K562 (cell line): ENCODE measurements at regions not wholly inside any gene's neighbourhood (a gene's known extent, or its start where the extent isn't known, plus 50 kb on each side); places are given as distances from the start of the nearest gene placed in this dataset.

Source experiments
- CBX8 ChIP-seq: fragments of 200-600 bp; sonication (generic); IDR thresholded peaks from 2 replicates; pipeline ENCODE4 v1.6.1; 2012; ENCODE audit warnings: borderline replicate concordance, mixed run types, low read depth, mild to moderate bottlenecking, moderate library complexity, mixed read lengths, low read length, control low read depth, inconsistent platforms; ENCODE audit not compliant: poor library complexity, severe bottlenecking; ENCODE audit errors: extremely low read depth
- MBD1 ChIP-seq: fragments of 250-450 bp; sonication (Bioruptor Pico); IDR thresholded peaks from 2 replicates; pipeline ENCODE4 v1.8.0; 2022; ENCODE audit warnings: inconsistent platforms
- MCM7 ChIP-seq, 2 experiments: fragments of 450-650 bp; IDR thresholded peaks; 2 replicates each; pipeline ENCODE4 v1.6.1; 2016 to 2018
- MXI1 ChIP-seq: IDR thresholded peaks from 2 replicates; pipeline ENCODE4 v1.6.1; 2011; ENCODE audit warnings: low read depth, mild to moderate bottlenecking, improper control_type of control experiment, low read length
- NBN ChIP-seq: fragments of 450-650 bp; IDR thresholded peaks from 2 replicates; pipeline ENCODE4 v1.6.1; 2016; ENCODE audit warnings: low read depth, mild to moderate bottlenecking
- PPARD ChIP-seq: fragments of 250-450 bp; sonication (Bioruptor Pico); IDR thresholded peaks from 2 replicates; pipeline ENCODE4 v1.8.0; 2022; ENCODE audit warnings: inconsistent platforms, mild to moderate bottlenecking, moderate library complexity
- RBM14 ChIP-seq: fragments of 200-400 bp; formaldehyde crosslinking; IDR thresholded peaks from 2 replicates; pipeline ENCODE4 v1.6.1; 2018; ENCODE audit warnings: low read depth, mild to moderate bottlenecking, low read length, moderate library complexity, borderline replicate concordance; ENCODE audit not compliant: insufficient read depth
- RBM15 ChIP-seq: fragments of 200-400 bp; formaldehyde crosslinking; IDR thresholded peaks from 2 replicates; pipeline ENCODE4 v1.6.1; 2018; ENCODE audit warnings: mild to moderate bottlenecking, low read length, moderate library complexity; ENCODE audit not compliant: insufficient read depth
- TRIM28 ChIP-seq: fragments of 450-650 bp; IDR thresholded peaks from 2 replicates; pipeline ENCODE4 v1.6.1; 2017
- ZNF133 ChIP-seq: fragments of 250-450 bp; sonication (Bioruptor Pico); IDR thresholded peaks from 2 replicates; pipeline ENCODE4 v1.4.0; 2020; ENCODE audit warnings: mild to moderate bottlenecking
- ZNF143 ChIP-seq: sonication (generic); formaldehyde crosslinking; IDR thresholded peaks from 2 replicates; pipeline ENCODE4 v1.9.0; 2022; ENCODE audit warnings: mild to moderate bottlenecking, missing genetic modification reagents
- ZNF41 ChIP-seq: fragments of 250-450 bp; sonication (Bioruptor Pico); conservative IDR thresholded peaks from 2 replicates; pipeline ENCODE4 v1.4.0; 2020; ENCODE audit warnings: mild to moderate bottlenecking
- TF ChIP-seq, protein P1 (sequence below): sonication (generic); formaldehyde crosslinking; IDR thresholded peaks from 2 replicates; pipeline ENCODE4 v1.8.0; 2022; ENCODE audit warnings: mild to moderate bottlenecking, missing genetic modification reagents
- TF ChIP-seq, protein P2 (sequence below): fragments of 450-650 bp; IDR thresholded peaks from 2 replicates; pipeline ENCODE4 v1.6.1; 2016; ENCODE audit warnings: low read depth

GRCh38 chr6:90369024-90369519 lies 72.4 kb upstream of the BACH2 start (continued):
- TF ChIP-seq RBM15 (no peak), RBM14 (no peak), ZNF41 (no peak), MXI1 (no peak), MCM7 (IDR thresholded peaks at IDR 0.05) (no peak), TRIM28 (0 out of 2 replicates have a peak, but pooled peaks have one; percentile 29), ZNF133 (no peak), PPARD (no peak), ZNF143 (CRISPR knock-in tag) (no peak), NBN (peak; percentile 93), MBD1 (CRISPR knock-in tag) (no peak), CBX8 (no peak)
- TF ChIP-seq, protein P1, sequence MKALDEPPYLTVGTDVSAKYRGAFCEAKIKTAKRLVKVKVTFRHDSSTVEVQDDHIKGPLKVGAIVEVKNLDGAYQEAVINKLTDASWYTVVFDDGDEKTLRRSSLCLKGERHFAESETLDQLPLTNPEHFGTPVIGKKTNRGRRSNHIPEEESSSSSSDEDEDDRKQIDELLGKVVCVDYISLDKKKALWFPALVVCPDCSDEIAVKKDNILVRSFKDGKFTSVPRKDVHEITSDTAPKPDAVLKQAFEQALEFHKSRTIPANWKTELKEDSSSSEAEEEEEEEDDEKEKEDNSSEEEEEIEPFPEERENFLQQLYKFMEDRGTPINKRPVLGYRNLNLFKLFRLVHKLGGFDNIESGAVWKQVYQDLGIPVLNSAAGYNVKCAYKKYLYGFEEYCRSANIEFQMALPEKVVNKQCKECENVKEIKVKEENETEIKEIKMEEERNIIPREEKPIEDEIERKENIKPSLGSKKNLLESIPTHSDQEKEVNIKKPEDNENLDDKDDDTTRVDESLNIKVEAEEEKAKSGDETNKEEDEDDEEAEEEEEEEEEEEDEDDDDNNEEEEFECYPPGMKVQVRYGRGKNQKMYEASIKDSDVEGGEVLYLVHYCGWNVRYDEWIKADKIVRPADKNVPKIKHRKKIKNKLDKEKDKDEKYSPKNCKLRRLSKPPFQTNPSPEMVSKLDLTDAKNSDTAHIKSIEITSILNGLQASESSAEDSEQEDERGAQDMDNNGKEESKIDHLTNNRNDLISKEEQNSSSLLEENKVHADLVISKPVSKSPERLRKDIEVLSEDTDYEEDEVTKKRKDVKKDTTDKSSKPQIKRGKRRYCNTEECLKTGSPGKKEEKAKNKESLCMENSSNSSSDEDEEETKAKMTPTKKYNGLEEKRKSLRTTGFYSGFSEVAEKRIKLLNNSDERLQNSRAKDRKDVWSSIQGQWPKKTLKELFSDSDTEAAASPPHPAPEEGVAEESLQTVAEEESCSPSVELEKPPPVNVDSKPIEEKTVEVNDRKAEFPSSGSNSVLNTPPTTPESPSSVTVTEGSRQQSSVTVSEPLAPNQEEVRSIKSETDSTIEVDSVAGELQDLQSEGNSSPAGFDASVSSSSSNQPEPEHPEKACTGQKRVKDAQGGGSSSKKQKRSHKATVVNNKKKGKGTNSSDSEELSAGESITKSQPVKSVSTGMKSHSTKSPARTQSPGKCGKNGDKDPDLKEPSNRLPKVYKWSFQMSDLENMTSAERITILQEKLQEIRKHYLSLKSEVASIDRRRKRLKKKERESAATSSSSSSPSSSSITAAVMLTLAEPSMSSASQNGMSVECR (CRISPR knock-in tag), result no peak
- TF ChIP-seq, protein P2, sequence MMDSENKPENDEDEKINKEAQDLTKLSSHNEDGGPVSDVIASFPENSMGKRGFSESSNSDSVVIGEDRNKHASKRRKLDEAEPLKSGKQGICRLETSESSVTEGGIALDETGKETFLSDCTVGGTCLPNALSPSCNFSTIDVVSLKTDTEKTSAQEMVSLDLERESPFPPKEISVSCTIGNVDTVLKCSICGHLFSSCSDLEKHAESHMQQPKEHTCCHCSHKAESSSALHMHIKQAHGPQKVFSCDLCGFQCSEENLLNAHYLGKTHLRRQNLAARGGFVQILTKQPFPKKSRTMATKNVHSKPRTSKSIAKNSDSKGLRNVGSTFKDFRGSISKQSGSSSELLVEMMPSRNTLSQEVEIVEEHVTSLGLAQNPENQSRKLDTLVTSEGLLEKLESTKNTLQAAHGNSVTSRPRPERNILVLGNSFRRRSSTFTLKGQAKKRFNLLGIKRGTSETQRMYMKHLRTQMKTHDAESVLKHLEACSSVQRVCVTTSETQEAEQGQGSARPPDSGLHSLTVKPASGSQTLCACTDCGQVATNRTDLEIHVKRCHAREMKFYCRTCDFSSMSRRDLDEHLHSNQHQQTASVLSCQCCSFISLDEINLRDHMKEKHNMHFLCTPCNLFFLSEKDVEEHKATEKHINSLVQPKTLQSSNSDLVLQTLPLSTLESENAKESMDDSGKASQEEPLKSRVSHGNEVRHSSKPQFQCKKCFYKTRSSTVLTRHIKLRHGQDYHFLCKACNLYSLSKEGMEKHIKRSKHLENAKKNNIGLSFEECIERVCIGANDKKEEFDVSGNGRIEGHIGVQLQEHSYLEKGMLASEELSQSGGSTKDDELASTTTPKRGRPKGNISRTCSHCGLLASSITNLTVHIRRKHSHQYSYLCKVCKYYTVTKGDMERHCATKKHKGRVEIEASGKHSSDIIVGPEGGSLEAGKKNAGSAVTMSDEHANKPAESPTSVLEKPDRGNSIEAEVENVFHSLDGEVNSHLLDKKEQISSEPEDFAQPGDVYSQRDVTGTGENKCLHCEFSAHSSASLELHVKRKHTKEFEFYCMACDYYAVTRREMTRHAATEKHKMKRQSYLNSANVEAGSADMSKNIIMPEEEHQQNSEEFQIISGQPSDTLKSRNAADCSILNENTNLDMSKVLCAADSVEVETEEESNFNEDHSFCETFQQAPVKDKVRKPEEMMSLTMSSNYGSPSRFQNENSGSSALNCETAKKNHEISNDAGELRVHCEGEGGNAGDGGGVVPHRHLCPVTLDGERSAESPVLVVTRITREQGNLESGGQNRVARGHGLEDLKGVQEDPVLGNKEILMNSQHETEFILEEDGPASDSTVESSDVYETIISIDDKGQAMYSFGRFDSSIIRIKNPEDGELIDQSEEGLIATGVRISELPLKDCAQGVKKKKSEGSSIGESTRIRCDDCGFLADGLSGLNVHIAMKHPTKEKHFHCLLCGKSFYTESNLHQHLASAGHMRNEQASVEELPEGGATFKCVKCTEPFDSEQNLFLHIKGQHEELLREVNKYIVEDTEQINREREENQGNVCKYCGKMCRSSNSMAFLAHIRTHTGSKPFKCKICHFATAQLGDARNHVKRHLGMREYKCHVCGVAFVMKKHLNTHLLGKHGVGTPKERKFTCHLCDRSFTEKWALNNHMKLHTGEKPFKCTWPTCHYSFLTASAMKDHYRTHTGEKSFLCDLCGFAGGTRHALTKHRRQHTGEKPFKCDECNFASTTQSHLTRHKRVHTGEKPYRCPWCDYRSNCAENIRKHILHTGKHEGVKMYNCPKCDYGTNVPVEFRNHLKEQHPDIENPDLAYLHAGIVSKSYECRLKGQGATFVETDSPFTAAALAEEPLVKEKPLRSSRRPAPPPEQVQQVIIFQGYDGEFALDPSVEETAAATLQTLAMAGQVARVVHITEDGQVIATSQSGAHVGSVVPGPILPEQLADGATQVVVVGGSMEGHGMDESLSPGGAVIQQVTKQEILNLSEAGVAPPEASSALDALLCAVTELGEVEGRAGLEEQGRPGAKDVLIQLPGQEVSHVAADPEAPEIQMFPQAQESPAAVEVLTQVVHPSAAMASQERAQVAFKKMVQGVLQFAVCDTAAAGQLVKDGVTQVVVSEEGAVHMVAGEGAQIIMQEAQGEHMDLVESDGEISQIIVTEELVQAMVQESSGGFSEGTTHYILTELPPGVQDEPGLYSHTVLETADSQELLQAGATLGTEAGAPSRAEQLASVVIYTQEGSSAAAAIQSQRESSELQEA, result no peak
